SK-N-SH (cell line): ENCODE measurements at regions not wholly inside any gene's neighbourhood (a gene's known extent, or its start where the extent isn't known, plus 50 kb on each side); places are given as distances from the start of the nearest gene placed in this dataset.

ENCODE experiments used
- CTCF ChIA-PET: fragments of 300-600, 350-600 bp; formaldehyde crosslinking; extraction: SDS; loops from one replicate; lab custom pipeline; 2021; lab: Yijun Ruan, JAX
- POLR2A ChIA-PET: fragments of 350-600 bp; sonication (Branson Sonifier 250); formaldehyde crosslinking; extraction: SDS; loops from one replicate; lab custom pipeline; 2020; ENCODE audit warnings: antibody characterized with exemption, inconsistent platforms; lab: Yijun Ruan, JAX
- DNase-seq: peaks from one replicate; pipeline ENCODE4 v3.0.0; 2012
- H2AFZ ChIP-seq: fragments of 200-600 bp; sonication (generic); 2 replicates; pipeline ENCODE4 v1.8.1; 2016; ENCODE audit warnings: antibody characterized with exemption, mild to moderate bottlenecking, low read depth
- H3F3A ChIP-seq: fragments of 200-600 bp; sonication (generic); replicated peaks from 2 replicates; pipeline ENCODE3; 2016; ENCODE audit warnings: antibody characterized with exemption, mild to moderate bottlenecking; ENCODE audit not compliant: insufficient read depth
- H3K27ac ChIP-seq, 2 experiments: fragments of 200-500 bp in 1 of 2; fragments of 200-600 bp in 1 of 2; sonication (Bioruptor generic) in 1 of 2; sonication (generic), shearing (Covaris generic) in 1 of 2; 2 replicates each; pipeline versions ENCODE4 v1.5.1 to v1.6.1; 2014 to 2016; ENCODE audit warnings: low read depth in 2 of 2, inconsistent platforms in 1 of 2, low read length in 1 of 2, mild to moderate bottlenecking in 1 of 2, mixed read lengths in 1 of 2
- H3K27me3 ChIP-seq: fragments of 200-600 bp; sonication (generic), shearing (Covaris generic); 2 replicates; pipeline ENCODE4 v1.6.1; 2016; ENCODE audit warnings: mixed run types; ENCODE audit not compliant: insufficient read depth
- H3K36me3 ChIP-seq, 2 experiments: fragments of 200-500 bp in 1 of 2; fragments of 200-600 bp in 1 of 2; sonication (Bioruptor generic) in 1 of 2; sonication (generic) in 1 of 2; replicated peaks in 1 of 2; 2 replicates each; pipeline versions ENCODE3 to v1.5.1; 2014 to 2016; ENCODE audit warnings: low read length in 1 of 2, mild to moderate bottlenecking in 1 of 2; ENCODE audit not compliant: insufficient read depth in 2 of 2, control insufficient read depth in 1 of 2
- H3K4me1 ChIP-seq, 2 experiments: fragments of 200-500 bp in 1 of 2; fragments of 200-600 bp in 1 of 2; sonication (Bioruptor generic) in 1 of 2; sonication (generic), shearing (Covaris generic) in 1 of 2; 2 replicates each; pipeline versions ENCODE4 v1.5.1 to v1.6.1; 2014 to 2016; ENCODE audit warnings: low read depth in 1 of 2, low read length in 1 of 2, mixed run types in 1 of 2; ENCODE audit not compliant: insufficient read depth in 2 of 2, control insufficient read depth in 1 of 2
- H3K4me2 ChIP-seq: fragments of 200-600 bp; sonication (generic), shearing (Covaris generic); 2 replicates; pipeline ENCODE4 v1.6.1; 2017; ENCODE audit warnings: mixed run types
- H3K4me3 ChIP-seq, 2 experiments: fragments of 200-500 bp in 1 of 2; fragments of 200-600 bp in 1 of 2; sonication (Bioruptor generic) in 1 of 2; sonication (generic), shearing (Covaris generic) in 1 of 2; 2 replicates each; pipeline versions ENCODE4 v1.5.1 to v1.8.1; 2014 to 2016; ENCODE audit warnings: low read depth in 2 of 2, inconsistent platforms in 1 of 2, low read length in 1 of 2, mild to moderate bottlenecking in 1 of 2, mixed read lengths in 1 of 2, moderate library complexity in 1 of 2
- H3K79me2 ChIP-seq: fragments of 200-600 bp; sonication (generic); 2 replicates; pipeline ENCODE4 v1.8.1; 2017; ENCODE audit warnings: mild to moderate bottlenecking; ENCODE audit not compliant: insufficient read depth
- H3K9ac ChIP-seq: fragments of 200-600 bp; sonication (generic); 2 replicates; pipeline ENCODE4 v1.6.1; 2017; ENCODE audit warnings: mixed run types
- H3K9me2 ChIP-seq: fragments of 200-600 bp; sonication (generic); 2 replicates; pipeline ENCODE4 v1.6.1; 2017; ENCODE audit warnings: mixed run types
- H3K9me3 ChIP-seq: fragments of 200-600 bp; sonication (generic); 2 replicates; pipeline ENCODE4 v1.6.1; 2017; ENCODE audit warnings: mixed run types, mild to moderate bottlenecking, moderate library complexity
- H4K20me1 ChIP-seq: fragments of 200-600 bp; sonication (generic); 2 replicates; pipeline ENCODE4 v1.6.1; 2017; ENCODE audit warnings: mild to moderate bottlenecking, mixed run types; ENCODE audit not compliant: insufficient read depth
- CHD2 ChIP-seq: fragments of 150-350 bp; IDR thresholded peaks from 2 replicates; pipeline ENCODE4 v1.6.1; 2018; ENCODE audit warnings: low read length; ENCODE audit not compliant: partially characterized antibody
- CTCF ChIP-seq: fragments of 200-600 bp; sonication (generic); IDR thresholded peaks from 2 replicates; pipeline ENCODE4 v1.6.1; 2017; ENCODE audit warnings: antibody characterized with exemption, mild to moderate bottlenecking, moderate library complexity
- EZH2phosphoT487 ChIP-seq: fragments of 200-600 bp; sonication (generic); IDR thresholded peaks from 2 replicates; pipeline ENCODE4 v1.6.1; 2017; ENCODE audit warnings: low read depth, mixed run types, mild to moderate bottlenecking, antibody characterized with exemption, moderate library complexity, borderline replicate concordance
- FOSL2 ChIP-seq: IDR thresholded peaks from 2 replicates; pipeline ENCODE4 v1.4.0; 2012; ENCODE audit warnings: low read depth, mild to moderate bottlenecking, moderate library complexity, borderline replicate concordance
- FOXM1 ChIP-seq: IDR thresholded peaks from 2 replicates; pipeline ENCODE4 v1.4.0; 2012; ENCODE audit warnings: low read depth, mild to moderate bottlenecking
- MAX ChIP-seq: IDR thresholded peaks from 2 replicates; pipeline ENCODE4 v1.4.0; 2012; ENCODE audit warnings: low read depth
- NRF1 ChIP-seq: IDR thresholded peaks from 2 replicates; pipeline ENCODE4 v1.6.1; 2012; ENCODE audit warnings: low read depth, mild to moderate bottlenecking, low read length
- PBX3 ChIP-seq: IDR thresholded peaks from 2 replicates; pipeline ENCODE4; 2012
- POLR2AphosphoS5 ChIP-seq: IDR thresholded peaks from 2 replicates; pipeline ENCODE4 v1.6.1; 2012; ENCODE audit warnings: low read depth, low read length
- REST ChIP-seq: IDR thresholded peaks from 2 replicates; pipeline ENCODE4 v1.6.1; 2012; ENCODE audit warnings: mild to moderate bottlenecking, low read depth, low read length, moderate library complexity
- TAF1 ChIP-seq: IDR thresholded peaks from 2 replicates; pipeline ENCODE4 v1.6.1; 2012; ENCODE audit warnings: low read depth, mild to moderate bottlenecking, low read length, moderate library complexity, borderline replicate concordance
- TEAD4 ChIP-seq: IDR thresholded peaks from 2 replicates; pipeline ENCODE4 v1.4.0; 2012; ENCODE audit warnings: mild to moderate bottlenecking, borderline replicate concordance; ENCODE audit not compliant: insufficient read depth
- USF2 ChIP-seq: fragments of 150-350 bp; IDR thresholded peaks from 2 replicates; pipeline ENCODE4 v1.6.1; 2017; ENCODE audit warnings: antibody characterized with exemption, low read length, low read depth, borderline replicate concordance
- ZBTB33 ChIP-seq: IDR thresholded peaks from 2 replicates; pipeline ENCODE4 v1.4.0; 2012; ENCODE audit warnings: low read depth, borderline replicate concordance
- WGBS: methylation state at CpG from one replicate; pipeline ENCODE4 v1.1.6; 2017; ENCODE audit warnings: low lambda C conversion rate; 5-methylcytosine and 5-hydroxymethylcytosine counted together

- no peaks in the 10 kb centered on the region; a peak in 1 of 4 replicates for H3K4me1 ChIP-seq
Measured at GRCh38 chr4:189385579-189385978, 555.1 kb upstream of the FRG1 start.

More at GRCh38 chr4:189385579-189385978, 555.1 kb upstream of the FRG1 start:
- ChIA-PET CTCF (interaction anchor here (1.3 kb wide), 1 partner anchor 9 kb away, joined by 3 read pairs; no protein-coding TSS in a partner anchor), POLR2A (no interaction called here)
- DNase-seq, result no peak
- no peak overlapping the region for H3K4me3 ChIP-seq
- H3K9me2 ChIP-seq, result no peaks in the 10 kb centered on the region
- no peaks in the 10 kb centered on the region for H3F3A ChIP-seq
- H3K36me3 ChIP-seq, result no peaks in the 10 kb centered on the region
- WGBS, result 33% methylated on average over 2 of the region's 2 CpGs
- no peaks in the 10 kb centered on the region for H3K27me3 ChIP-seq
- TF ChIP-seq NRF1 (no peak), TEAD4 (no peak), MAX (no peak), TAF1 (no peak), EZH2phosphoT487 (no peak), USF2 (no peak), ZBTB33 (no peak), CHD2 (no peak), POLR2AphosphoS5 (no peak), FOXM1 (no peak), FOSL2 (no peak), PBX3 (no peak), REST (no peak), CTCF (no peak)
- no peaks in the 10 kb centered on the region for H4K20me1 ChIP-seq
- H3K27ac ChIP-seq, result no peak overlapping the region
- H3K79me2 ChIP-seq, result no peaks in the 10 kb centered on the region
- H3K9ac ChIP-seq, result no peak overlapping the region
- no peaks in the 10 kb centered on the region for H3K9me3 ChIP-seq
- no peak overlapping the region for H2AFZ ChIP-seq
- H3K4me2 ChIP-seq, result no peak overlapping the region
